Caki2 (cell line): ENCODE measurements at regions not wholly inside any gene's neighbourhood (a gene's known extent, or its start where the extent isn't known, plus 50 kb on each side); places are given as distances from the start of the nearest gene placed in this dataset.

ENCODE experiments used
- DNase-seq: peaks from one replicate; pipeline ENCODE4 v3.0.0-alpha.2; 2015; ENCODE audit warnings: low read depth
- in situ Hi-C: cut with HindIII; loops from 2 replicates; pipeline ENCODE4 v1.10.0; 2016; ENCODE audit warnings: low sequenced_read_pairs, low pct_unique_long_range_greater_than_20kb, mixed read lengths

DNA sequence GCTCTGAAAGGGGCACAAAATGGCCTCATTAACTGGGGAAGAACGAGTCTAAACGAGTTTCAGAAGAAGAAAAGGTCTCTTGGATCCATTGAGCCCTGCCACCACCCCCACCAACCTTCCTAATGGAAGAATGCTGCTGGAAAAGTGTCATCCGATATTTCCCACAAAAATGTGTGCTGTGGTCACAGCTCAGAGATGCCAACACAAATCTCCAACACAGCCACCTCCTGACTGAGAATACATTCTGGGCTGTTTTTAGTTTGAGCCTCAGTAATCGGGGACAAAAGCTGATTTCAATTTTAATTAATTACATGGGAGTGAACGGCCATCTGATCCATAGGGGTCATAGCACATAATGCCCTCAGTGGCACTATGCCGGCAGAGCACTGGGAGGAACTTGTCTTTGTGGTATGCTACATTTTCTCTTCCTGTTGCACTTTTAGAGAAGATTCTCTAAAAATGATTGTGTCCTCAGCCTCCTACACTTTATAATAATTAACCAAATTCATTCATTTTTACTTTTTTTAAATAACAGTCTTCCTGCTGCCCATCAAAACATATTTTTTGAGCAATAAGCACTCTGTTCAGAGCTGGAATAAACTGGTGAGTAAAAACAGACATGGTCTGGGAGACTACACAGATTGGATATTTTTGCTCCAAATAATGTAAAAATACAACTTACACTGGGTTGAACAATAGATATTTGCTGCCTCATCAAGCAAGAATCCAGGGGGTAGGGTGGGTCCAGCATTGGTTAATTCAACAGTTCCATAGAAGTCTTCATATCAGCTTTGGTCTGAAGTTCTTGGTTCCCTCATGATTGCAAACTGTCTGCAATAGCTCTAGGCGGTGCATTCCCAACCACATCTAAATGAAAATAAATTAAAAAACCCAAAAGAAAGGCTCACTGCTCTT is 143.6 kb upstream of the TMEM170B start:
- peak; percentile 54 for DNase-seq
- in situ Hi-C loops, result no loop called here

- DNase-seq, result peak; percentile 54
- in situ Hi-C loops, result no loop called here
Measured at GRCh38 chr6:11392778-11393507, 144.6 kb upstream of the TMEM170B start.

DNA sequence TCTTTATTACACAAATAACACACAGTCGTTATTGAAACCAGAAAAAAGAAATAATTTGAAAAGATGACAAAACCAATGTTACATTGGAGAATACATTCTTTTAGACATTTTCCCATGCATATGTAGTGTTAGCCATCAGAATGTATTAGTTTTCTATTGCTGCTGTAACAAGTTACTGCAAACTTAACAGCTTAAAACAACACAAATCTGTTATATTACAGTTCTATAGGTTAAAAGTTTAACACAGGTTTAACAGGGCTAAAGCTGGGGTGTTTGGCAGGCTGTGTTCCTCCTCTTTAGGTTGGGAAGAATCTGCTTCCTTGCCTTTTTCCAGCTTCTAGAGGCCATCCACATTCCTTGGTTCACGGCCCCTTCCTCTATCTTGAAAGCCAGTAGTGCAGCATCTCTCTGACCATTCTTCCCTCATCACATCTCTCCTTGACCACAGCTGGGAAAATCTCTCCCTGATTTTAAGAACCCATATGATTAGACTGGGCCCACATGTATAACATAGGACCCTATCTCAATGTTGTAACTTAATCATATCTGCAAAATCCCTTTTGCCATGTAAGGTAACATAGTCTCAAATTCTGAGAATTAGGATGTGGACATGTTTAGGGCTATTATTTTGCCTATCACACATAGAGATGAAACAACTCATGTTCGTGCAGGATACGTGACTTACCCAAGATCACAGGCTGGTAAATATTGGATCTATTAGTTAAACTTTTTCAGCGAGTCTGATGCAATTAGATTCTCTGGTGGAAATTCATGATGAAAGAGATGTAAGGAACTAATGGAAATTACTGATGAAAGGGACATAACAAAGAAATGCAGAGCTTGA is 145.4 kb upstream of the TMEM170B start:
- in situ Hi-C loops, result no loop called here
- DNase-seq, result no peak

DNA sequence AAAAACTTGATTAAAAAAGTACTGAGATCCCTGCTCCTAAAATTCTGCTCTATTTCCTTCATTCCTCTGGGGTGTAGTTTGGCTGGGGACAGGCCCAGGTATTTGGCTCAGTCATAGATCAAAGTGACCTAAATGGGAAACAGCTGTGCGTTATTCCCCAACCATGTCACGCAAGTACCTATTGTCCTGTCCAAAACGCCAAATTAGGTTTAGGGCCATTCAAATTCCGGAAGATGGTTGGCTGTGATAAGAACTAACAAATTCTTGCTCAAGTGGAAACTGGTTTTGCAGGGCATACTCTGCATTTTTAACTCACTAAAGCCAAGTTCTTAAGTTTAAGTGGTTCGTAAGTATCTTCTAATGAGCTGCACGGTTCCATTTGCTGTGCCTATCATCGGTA is 147.6 kb upstream of the TMEM170B start:
- in situ Hi-C loops, result no loop called here
- no peak for DNase-seq

DNA sequence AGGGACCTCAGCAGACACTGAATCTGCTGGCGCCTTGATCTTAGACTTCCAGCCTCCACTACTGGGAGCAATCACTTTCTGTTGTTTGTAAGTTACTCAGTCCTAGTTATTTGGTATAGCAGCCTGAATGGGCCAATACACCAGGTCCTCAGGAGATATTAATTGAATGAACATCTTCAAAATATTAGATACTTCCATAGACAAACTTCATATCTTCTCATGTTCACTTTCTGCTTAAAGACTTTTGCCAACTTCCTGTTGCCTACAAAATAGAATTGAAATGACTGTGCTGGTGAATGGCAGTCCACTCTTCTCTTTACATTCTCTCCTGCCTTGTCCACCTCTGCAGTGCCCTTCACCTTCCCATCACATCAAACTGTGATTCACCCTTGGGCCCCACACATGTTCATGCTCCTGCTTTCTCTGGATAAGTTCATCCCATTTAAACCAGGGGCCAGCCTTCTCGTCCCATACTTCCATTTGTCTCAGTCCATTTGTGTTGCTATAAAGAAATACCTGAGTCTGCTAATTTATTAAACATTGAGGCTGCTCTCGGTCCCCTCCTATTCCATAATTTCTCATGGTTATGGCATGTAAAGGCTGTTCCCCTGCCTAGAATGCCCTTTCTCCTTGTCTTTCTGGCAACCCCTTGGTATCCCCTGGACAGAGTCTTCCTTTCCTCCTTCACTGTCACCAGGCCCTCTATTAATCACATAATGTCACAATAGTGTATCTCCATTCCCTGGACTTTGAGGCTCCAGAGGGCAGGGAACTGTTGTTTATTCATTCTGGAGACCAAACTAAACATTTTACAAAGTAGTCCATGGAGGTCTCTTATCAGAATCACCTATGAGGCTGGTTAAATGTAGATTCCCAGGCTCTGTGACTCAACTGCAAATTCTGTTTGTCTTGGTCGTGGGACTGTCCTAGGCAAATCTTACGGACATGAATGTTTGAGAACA is 148.3 kb upstream of the TMEM170B start:
- DNase-seq, result no peak
- in situ Hi-C loops, result no loop called here

GRCh38 chr6:11387707-11388430 is 149.7 kb upstream of the TMEM170B start:
- in situ Hi-C loops, result no loop called here
- no peak for DNase-seq

DNA sequence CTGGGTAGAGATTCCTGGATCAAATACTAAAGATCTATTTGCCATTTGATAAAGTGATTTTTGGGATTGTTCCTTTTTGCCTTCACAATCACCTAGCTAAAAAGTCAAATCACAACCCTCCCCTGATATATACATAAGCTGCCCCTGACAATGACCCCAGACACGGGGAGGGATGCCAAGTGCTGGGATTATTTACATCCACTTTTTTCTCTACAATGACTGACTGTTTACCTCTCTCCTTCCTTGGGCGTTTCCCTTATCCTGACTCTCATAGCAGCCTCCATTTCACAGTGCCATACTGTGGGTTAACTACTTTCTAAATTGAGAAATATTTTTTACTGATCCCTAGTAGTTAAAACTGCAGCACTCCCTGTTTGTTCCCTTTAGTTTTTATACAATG is 150.8 kb upstream of the TMEM170B start:
- in situ Hi-C loops, result no loop called here
- DNase-seq, result no peak

- in situ Hi-C loops, result no loop called here
- DNase-seq, result no peak
Measured at GRCh38 chr6:11386323-11386722, 151.2 kb upstream of the TMEM170B start.

GRCh38 chr6:11384531-11385309 is 152.3 kb upstream of the NEDD9 start:
- in situ Hi-C loops, result no loop called here
- DNase-seq, result no peak

DNA sequence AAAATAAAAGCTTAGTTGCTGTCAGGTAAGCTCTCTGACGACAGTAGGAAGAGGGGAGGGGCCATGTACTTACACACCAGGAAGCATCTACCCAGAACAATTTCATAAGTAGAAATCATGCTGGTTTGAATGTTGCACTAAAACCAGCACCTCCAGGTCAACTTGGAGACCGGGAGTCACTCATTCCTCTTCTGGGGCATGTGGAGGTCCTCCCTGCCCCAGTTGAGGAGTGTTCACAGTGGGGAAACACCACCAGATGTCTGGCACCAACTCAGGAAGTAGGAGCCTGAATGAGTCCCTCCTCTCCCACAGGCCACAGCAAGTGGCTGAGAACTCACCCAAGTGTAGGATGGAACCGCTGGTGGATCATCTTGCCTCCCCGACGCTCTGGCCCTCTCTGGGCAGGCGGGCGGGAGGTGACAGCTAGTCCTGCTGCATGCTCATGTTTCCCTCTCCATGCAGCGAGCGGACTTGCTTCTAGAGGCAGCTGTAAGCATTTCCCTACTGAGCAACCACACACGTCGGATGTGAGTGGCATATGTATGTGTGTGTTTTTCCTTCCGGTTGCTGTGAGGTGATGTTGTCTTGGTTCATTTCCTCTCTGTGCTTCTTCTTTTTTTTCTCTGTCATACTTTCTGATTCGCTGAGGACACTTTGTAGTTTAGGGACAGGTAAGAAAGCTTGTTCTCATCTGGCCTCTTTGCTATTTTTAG is 149.5 kb upstream of the NEDD9 start:
- DNase-seq, result no peak
- in situ Hi-C loops, result no loop called here

- peak; percentile 97 for DNase-seq
- in situ Hi-C loops, result no loop called here
Measured at GRCh38 chr6:11380969-11381744, 148.7 kb upstream of the NEDD9 start.

- in situ Hi-C loops, result no loop called here
- DNase-seq, result no peak
Measured at GRCh38 chr6:11380549-11380948, 148.1 kb upstream of the NEDD9 start.

GRCh38 chr6:11379805-11380204 is 147.3 kb upstream of the NEDD9 start:
- in situ Hi-C loops, result no loop called here
- no peak for DNase-seq

- in situ Hi-C loops, result no loop called here
Measured at GRCh38 chr6:11378639-11379038, 146.2 kb upstream of the NEDD9 start.

More at GRCh38 chr6:11378639-11379038, 146.2 kb upstream of the NEDD9 start:
- DNase-seq, result no peak
